HCEC 1CT (cell line): ENCODE measurements at regions not wholly inside any gene's neighbourhood (a gene's known extent, or its start where the extent isn't known, plus 50 kb on each side); places are given as distances from the start of the nearest gene placed in this dataset.
"Not testable (repeated sequence)": the region's sequence is repeated elsewhere in the genome, so short reads cannot be mapped to it uniquely, and the experiment has no call there.

Experiments
- DNase-seq: peaks from one replicate; pipeline ENCODE4 v3.0.0-alpha.2; 2017

DNA sequence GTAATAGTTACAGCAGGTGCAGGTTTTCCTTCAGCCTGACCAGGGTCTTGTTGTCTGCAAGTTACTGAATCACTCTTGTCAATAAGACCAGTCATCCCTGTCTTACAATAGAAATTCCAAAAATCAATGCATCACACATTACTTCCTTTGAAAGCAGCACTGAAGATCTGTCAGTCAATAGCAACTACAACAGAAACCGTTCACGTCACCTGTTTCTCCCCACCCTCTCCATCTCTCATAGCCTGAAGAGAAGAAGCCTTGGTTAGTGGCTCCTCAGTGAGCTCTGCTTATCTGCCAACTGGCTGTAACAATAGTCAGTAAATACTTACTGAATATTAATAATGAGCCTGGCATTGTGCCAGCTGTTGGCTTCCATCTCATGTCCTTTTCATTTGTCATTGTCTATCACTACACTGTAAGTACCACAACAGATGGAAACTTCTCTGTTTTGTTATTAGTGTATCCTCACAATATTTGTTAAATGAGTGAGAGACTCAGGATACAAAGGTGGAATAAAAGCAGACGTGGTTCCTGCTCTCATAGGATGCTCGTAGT is 195.2 kb downstream of the S1PR1 start:
- DNase-seq, result no peak

DNA sequence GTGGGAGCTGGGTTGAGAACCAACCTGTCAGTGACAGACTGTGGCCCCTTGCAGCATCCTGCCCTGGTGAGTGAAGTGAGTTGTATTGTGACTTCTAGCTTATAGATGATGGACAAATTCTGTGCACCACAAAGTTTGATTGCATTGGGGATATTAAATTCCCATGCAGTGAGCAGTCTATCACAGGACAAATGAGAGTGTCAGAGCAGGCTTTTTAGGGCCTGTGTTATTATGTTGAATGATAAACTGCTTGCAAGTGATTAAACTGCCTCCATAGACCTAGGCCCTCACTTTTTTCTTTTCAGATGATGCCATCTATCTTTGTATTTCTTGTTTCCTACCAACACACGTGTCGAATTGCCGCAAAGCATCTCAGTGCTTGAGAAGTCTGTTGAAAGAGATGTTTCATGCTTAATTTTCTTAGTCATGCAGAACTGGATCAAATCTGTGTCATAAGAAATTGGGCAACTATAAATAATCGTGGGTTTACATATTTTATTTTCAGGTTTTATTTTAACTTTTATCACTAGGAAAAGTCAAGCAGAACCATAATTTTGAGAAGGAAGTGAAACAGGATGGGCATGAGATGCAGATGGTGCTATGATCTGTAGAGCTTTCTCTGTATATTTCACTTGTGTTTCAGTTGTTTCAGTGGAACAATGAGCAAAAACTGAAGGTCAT is 199.2 kb downstream of the S1PR1 start:
- no peak for DNase-seq

DNA sequence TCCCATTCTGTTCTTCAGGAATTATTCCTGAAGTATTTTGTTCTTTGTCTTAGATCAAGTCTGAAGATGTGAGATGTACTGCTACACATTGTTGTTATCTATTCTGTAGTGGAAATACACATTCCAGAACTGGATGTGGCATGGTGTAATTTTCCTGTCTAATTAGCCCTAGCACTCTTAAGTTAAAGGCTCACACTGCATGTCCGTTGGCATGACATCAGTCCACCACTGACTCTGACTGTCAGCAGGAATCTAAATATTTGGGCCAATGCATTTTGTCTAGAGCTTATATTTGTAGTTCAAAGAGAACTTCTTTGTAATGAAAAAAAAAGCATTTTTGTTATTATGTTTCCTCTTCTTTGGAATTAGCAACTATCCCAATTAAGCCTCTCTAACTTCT is 201.0 kb downstream of the S1PR1 start:
- no peak for DNase-seq

DNA sequence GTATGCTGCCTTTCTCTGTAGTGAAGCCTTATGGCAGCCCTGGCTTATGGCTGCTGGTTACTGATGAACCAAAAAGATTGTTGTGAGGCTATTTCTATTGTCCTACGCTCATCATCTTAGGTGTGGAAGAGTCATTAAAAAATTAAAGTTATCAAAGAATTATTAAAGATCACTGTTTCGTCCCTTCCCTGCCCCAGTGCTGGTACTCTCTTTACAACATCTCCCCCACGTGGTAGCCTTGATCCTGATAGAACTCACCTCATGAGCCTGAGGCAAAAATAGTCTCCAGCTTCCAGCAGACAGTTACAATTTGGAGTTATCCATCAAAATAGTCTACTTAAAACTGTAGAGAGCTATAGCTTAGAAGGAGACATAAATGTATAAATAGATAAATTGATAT is 201.5 kb downstream of the S1PR1 start:
- DNase-seq, result no peak

DNA sequence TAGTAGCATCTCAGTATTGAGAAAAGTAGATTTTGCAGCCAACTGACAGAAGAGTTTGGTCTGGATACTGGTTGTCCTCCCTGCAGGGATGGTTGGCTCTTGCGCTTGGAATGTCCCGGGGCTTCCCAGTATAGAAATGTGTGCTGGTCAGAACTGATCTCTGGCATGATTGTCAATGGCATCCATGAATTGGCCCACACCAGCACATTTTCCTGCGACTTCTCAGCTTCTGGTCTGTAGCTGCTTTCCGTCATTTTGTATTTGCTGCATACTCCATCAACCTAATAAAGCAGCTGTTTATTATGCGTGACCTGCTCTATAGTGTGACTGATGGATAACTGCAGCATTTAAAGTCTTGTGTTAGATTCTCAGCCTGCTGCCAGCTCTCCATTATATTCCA is 203.7 kb downstream of the S1PR1 start:
- no peak for DNase-seq

DNA sequence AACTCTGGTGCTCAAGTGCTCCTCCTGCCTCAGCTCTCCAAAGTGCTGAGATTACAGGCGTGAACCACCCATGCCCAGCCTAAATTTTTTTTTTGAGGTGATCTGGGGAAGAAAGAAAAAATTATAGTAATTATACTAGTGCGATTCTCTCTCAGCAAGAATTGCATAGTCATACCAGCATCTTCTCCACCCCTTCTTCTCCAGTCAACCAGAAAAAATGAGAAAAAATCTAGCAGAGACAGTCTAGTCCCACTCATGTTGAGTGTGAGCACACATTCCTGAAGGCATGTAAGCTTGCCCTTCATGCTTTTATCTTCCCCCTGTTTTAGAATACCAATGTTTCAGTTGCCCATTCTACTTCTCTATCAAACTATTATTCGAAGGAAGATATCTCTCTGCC is 207.6 kb downstream of the S1PR1 start:
- no peak for DNase-seq

DNA sequence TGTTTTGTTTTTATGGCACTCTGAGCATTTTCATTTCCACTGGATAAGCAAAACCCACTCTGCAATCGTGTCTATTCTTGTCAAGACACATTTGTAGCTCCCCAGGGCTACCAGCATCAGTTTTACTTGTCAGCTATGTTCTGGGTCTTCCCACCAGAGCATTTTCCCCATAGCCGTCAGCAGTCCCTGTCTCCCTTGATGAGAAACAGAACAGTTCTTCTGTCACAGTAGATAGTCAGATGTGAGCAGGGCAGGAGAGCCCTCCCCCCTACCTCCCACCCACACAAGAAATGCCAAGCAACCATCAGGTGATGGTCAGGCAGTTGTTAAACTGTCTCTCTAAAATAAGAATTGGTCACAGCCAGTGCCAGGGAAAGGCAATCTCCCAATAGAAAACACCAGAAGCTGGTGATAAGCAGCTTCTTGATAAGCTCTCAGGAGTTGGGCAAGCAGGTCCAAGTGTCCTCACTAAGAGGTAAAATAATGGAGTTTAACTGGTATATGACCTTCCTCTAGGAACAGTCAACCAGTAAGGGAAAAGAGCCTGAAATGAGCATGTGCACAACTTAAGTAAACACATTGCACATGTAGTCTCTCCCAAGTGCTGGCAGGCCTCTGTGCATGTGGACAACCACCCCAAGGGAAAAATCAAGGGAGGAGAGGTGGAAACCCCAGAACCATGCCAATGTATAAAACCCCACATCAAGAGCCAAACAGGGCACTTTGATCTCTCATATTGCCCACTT is 208.2 kb downstream of the S1PR1 start:
- DNase-seq, result no peak

DNA sequence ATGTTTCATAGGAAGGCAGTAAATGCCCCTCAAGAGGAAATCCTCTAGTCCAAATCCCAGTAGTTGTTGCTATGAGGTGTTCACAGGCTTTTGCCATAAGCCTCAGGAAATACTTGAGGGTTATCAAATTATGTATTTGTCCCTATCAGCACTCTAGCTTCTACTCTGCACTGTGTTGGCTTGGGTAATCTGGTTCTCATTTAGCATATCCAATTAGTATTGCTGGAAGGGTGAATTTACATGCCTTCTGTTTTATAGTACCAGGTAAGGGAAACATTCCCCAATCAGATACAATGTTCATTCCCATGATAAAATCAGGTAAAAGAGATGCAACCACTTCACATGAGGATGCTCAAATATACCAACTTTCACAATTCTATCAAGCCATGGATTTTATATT is 211.2 kb downstream of the S1PR1 start:
- DNase-seq, result no peak

DNA sequence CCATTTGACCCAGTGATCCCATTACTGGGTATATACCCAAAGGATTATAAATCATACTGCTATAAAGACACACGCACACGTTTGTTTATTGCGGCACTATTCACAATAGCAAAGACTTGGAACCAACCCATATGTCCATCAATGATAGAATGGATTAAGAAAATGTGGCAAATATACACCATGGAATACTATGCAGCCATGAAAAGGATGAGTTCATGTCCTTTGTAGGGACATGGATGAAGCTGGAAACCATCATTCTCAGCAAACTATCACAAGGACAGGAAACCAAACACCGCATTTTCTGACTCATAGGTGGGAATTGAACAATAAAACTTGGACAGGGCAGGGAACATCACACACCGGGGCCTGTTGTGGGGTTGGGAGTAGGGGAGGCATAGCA is 213.9 kb downstream of the S1PR1 start:
- DNase-seq, result not testable (repeated sequence)

DNA sequence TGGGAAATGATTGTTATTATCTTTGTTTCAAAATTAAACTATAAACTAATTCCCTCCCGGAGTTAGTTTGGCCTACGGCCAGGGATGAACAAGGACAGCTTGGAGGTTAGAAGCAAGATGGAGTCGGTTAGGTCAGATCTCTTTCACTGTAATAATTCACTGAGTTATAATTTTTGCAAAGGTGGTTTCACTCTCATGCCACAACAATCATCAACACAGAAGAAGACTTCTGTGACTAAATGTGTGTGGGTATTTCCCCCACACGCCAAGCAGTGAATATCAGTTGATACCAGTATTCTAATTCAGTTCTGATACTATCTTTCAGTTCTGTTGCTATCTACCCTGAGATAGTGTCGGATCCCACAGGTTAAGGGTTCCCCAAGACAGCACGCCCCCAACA is 215.1 kb downstream of the S1PR1 start:
- no peak for DNase-seq

DNA sequence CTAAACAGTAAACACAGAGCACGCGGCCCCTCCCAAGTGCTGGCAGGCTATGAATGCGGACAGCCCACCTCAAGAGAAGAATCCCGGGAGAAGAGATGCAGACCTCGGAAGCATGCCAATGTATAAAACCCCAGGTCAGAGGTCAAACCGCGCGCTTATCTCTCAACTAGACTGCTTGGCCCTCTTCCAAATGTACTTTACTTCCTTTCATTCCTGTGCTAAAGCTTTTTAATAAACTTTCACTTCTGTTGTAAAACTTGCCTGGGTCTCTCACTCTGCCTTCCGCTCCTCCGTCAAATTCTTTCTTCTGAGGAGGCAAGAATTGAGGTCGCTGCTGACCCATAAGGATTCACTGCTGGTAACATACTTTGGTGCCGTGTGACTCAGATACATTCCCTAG is 216.0 kb downstream of the S1PR1 start:
- DNase-seq, result no peak

DNA sequence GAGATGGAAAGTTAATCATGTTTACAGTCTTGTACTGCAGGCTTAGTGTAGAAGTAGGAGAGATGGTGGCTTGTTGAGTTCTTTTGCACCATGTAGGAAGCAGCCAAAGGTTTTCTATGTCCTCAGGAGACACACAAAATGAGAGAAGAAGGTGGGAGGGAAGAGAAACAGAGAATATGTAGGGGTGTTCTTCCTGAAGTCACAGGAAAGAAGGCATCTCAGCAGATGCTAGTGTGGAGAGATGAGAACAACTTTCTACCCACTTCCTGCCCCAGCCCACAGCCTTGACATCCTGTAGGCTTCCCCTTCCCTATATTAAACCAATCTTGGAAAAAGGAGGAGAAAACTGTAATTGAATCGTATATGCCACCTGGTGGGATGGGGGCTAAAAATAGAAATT is 217.0 kb downstream of the S1PR1 start:
- no peak for DNase-seq

DNA sequence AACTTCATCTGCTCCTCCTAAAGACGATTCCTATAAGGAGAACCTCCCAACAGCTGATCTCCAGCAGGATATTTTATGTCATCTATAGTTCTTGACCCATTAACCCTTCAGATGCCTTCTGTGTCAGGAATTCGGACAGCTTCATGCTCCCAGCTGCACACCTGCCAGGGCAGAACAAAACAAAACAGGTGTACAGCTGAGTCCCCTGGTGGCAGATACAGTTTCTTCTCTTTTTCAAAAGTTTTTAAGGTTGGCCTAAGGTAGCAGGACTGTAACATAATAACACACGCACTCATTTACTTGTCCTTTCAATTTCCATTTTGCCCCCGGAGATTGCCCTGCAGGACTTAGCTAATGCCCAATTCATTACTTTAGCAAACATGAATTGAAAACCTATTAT is 218.3 kb downstream of the S1PR1 start:
- no peak for DNase-seq

DNA sequence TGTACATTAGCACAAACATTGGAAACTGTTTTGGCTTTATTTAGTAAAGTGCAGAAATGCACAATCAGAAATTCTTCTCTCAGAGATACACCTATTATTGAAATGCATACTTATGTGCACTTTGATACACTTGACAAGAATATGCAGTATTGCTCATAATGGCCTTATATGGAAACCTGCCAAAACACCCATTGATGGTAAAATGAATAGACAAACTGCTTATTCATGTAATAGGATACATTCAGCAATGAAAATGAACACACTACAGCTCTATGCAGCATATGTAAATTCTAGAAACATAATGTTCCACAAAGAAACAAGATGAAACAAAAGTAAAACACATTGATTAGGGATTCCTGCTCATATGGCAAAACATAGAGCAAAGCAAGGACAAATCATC is 223.9 kb downstream of the S1PR1 start:
- DNase-seq, result no peak

DNA sequence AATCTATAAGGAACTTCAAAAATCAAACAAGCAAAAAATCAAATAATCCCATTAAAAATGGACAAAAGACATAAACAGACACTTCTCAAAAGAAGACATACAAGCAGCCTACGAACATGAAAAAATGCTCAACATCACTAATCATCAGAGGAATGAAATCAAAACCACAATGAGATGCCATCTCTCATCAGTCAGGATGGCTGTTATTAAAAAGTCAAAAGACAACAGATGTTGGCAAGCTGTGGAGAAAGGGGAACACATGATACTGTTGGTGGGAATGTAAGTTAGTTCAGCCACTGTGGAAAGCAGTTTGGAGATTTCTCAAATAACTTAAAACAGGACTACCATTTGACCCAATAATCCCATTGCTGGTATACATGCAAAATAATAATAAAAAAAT is 226.4 kb downstream of the S1PR1 start:
- DNase-seq, result peak; percentile 23

DNA sequence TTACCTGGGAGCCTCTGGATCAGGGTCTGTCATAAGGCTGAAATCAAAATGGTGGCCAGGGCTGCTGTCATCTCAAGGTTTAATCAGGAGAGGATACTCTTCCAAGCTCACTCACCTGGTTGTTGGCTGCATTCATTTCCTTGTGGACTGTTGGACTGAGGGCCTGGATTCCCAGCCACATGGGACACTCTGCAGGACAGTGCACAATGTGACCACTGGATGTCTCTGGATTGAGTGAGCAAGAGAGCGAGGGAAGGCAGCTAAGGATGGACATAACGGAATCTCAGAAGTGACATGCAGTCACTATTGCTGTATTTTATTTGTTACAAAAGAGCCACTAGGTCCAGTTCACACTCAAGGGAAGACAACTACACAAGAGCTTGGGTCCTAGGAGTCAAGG is 229.1 kb downstream of the S1PR1 start:
- DNase-seq, result no peak

DNA sequence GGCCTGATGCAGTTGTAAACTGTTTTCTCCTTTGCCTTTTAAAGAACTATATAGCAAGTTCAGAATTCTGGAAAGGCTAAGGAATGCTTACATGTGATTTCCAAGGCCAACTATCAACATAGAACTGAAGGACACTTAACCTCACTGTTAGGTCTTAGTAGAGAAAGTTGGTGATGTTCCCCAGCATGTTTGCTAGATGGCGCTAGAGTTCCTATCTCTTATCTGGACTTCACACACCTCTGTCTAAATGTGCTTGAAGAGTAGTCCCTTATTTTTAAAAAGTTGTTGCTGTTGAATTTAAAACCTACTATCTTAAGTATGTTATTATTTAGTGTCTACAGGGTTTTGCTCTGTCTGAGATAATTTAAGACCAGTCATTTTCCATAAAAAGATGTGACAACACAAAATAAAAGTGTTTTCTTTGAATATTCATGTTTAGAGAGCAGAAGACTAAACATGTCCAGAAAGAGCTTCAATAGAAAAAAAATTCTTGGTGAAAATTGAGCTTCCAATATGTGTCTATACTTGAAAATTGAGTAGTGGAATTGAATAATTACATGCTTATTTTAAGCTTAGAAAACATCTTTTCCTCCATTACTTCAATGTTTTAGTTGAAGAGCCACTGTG is 237.3 kb downstream of the S1PR1 start:
- peak; percentile 38 for DNase-seq

DNA sequence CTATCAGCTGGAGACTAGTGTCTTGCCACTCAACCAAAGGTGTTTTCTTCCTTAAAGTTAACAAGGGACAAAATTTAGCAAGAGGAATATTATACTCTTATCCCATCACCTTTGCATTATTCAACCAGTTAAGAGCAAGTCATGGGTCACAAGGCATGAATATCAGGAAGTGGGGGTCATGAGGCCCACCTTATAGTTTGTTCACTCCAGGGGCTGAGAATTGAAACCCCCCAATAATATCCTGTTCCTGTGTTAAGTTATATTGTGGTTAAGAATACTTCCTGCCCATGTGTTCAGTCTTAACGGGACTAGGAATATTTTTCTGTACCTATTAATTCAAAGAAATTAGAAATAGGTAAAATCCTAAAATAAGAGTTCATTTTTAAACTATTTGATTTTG is 239.7 kb downstream of the S1PR1 start:
- no peak for DNase-seq

DNA sequence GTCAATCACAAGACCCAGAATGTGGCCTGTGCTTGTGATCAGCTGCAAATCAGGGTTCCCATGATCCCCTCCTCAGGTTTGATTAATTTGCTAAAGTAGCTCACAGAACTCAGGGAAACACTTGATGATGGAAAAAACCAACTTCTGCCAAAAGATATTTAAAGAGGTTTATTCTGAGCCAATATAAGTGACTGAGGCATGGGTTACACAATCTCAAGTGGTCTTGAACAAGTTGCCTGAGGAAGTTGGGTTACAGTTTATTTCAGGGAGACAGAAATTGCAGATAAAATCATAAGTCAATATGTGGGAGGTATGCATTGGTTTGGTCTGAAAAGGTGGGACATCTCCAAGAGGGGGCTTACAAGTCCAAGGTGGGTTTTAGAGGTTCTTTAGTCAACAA is 243.1 kb downstream of the S1PR1 start:
- DNase-seq, result no peak

DNA sequence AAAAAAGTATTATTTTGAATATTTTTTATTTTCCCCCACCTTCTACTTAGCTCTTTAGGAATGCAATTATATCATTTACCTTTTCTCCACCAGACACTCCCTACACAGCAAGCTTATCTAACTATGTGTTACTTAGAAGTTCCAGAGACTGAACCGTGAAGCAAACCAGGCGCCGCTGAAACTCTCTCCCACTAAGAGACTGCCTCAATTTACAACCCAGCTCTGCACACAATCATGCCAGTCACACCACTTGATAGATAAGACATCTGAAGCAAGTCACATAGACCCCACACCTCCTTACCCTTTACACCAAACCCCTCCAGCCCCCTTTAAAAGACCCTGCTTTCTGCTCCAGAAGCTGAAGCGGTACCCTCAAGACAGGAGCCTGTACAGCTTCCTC is 245.5 kb downstream of the S1PR1 start:
- no peak for DNase-seq

DNA sequence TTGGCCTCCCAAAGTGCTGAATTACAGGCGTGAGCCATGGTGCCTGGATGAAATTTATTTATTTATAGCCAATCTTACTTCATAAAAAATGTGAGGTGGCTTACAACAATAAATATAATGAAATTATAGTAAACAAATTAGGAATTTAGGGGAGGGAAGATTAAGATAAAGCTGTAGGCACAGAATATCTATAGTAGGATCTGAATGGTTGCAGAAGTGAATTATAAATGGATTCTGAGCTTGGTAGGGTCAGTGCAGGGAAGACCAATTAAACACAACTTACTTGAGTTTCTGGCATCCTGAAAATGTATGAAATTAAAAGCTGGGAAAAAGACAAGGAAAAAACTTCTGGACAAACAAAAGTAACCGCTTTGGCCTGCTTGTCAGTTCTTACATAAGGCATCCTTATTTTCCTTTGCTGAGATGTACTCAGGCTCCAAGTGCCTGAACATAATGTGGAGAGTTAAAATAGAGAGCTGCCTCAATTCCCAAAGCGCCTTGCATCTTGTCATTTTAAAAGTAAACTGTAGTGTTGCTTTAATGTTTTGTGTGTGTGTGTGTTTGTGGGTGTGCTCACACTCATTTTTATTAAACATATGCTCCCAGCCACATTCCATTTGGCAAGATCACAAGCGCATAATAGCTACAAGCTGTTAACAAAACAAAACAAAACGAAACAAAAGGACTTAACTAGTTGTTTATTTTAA is 247.3 kb downstream of the S1PR1 start:
- no peak for DNase-seq

DNA sequence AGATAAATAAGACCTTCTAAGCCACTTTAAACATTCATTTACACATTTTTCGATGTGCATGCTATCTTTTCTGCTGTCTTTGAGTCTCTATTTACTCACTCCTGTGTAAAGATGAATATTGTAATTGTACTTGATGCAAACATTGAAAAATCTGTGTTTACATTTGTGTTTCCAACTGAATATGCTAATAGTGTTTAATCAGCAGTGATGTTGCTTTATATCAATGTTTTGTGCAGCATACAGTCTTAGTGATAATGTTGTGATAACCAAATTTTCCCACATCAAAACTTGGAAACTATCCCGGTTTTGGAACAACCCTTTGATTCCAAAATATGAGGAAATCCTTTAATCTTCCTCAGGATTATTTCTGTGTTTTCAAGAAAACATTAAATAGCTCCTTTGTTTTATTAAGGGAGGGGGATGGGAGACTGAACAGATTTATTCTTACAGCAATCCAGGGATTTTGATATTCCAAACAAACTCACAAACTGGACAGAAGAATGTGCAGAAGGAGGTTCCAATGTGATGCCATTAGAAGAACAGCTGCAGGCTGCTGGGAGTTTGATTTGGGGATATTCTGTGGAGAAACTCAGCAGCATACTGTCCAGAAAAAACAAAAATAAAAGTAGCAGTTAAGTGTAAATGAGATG is 248.0 kb downstream of the S1PR1 start:
- no peak for DNase-seq

DNA sequence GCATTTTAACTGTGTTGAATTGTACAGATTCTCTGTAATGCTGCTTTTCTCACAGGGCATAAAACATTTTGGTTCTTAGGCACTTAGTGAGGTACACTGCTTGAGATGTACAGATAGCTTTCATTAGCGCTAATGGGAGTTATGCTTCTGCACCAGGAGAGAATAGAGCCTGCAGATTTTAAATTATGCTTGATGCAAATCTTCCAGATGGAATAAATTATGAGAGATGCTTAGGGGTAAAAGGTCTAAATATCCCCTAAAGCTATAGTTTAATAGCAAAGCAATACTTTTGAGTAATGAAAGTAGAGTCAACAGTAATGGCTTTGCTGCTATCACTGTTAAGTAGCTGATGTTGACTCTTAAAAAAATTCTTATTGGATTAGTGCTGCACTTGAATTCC is 248.9 kb downstream of the S1PR1 start:
- DNase-seq, result no peak
